Endothelial cell of umbilical vein (primary cell): ENCODE measurements at regions not wholly inside any gene's neighbourhood (a gene's known extent, or its start where the extent isn't known, plus 50 kb on each side); places are given as distances from the start of the nearest gene placed in this dataset.

Experiments
- BruUV-seq: library from RNA; stranded (reverse); fragments of 400-500 nt; replicated peaks from 2 replicates; lab custom pipeline; 2021; lab: Mats Ljungman, UMichigan
- CTCF ChIA-PET: fragments of 300-600, 350-600 bp; sonication (Branson Sonifier 250); formaldehyde crosslinking; loops from one replicate; lab custom pipeline; 2021; ENCODE audit warnings: antibody characterized with exemption, inconsistent platforms; lab: Charles Lee
- POLR2A ChIA-PET: fragments of 300-600, 350-600 bp; sonication (Branson Sonifier 250); formaldehyde crosslinking; loops from one replicate; lab custom pipeline; 2021; ENCODE audit warnings: antibody characterized with exemption, inconsistent platforms; lab: Charles Lee
- DNase-seq: peaks from one replicate; pipeline ENCODE4 v3.0.0-alpha.2; 2011; ENCODE audit warnings: low read depth, low spot score
- FAIRE-seq: peaks from 2 replicates; lab custom pipeline; 2011; peaks lifted over from hg19 to GRCh38; lab: Jason Lieb, UNC
- H2AFZ ChIP-seq: 2 replicates; pipeline ENCODE4 v1.6.0; 2012; ENCODE audit warnings: low read depth, low read length, control low read depth, inconsistent platforms
- H3K27ac ChIP-seq: 2 replicates; pipeline ENCODE4 v1.5.1; 2011; ENCODE audit warnings: low read depth, mild to moderate bottlenecking, control low read depth, low read length, moderate library complexity; ENCODE audit not compliant: insufficient read depth
- H3K27me3 ChIP-seq, 2 experiments: 2 replicates each; pipeline versions ENCODE4 v1.6.0 to v1.6.1; 2011; ENCODE audit warnings: low read length in 2 of 2, mixed read lengths in 1 of 2; ENCODE audit not compliant: control insufficient read depth in 2 of 2, insufficient read depth in 2 of 2
- H3K36me3 ChIP-seq, 2 experiments: 2 replicates in 1 of 2; 3 replicates in 1 of 2; pipeline ENCODE4 v1.5.1; 2011; ENCODE audit warnings: low read length in 2 of 2, mild to moderate bottlenecking in 1 of 2, moderate library complexity in 1 of 2; ENCODE audit not compliant: control insufficient read depth in 2 of 2, insufficient read depth in 2 of 2; ENCODE audit errors: extremely low read depth in 1 of 2
- H3K4me1 ChIP-seq: 3 replicates; pipeline ENCODE4 v1.5.1; 2011; ENCODE audit warnings: mild to moderate bottlenecking, low read length; ENCODE audit not compliant: control insufficient read depth, insufficient read depth; ENCODE audit errors: extremely low read depth
- H3K4me2 ChIP-seq: 2 replicates; pipeline ENCODE4 v1.6.1; 2011; ENCODE audit warnings: low read length, control low read depth, mixed read lengths; ENCODE audit not compliant: insufficient read depth
- H3K4me3 ChIP-seq, 3 experiments: fragments of 200-600 bp in 1 of 3; sonication (generic), shearing (Covaris generic) in 1 of 3; replicated peaks in 1 of 3; 2 replicates each; pipeline ENCODE4 v1.5.1; 2011 to 2016; ENCODE audit warnings: control low read depth in 3 of 3, low read length in 3 of 3, mild to moderate bottlenecking in 2 of 3, inconsistent platforms in 1 of 3, low read depth in 1 of 3, moderate library complexity in 1 of 3; ENCODE audit not compliant: insufficient read depth in 1 of 3
- H3K79me2 ChIP-seq: 2 replicates; pipeline ENCODE4 v1.6.0; 2012; ENCODE audit warnings: low read length, inconsistent platforms; ENCODE audit not compliant: control insufficient read depth, insufficient read depth
- H3K9ac ChIP-seq: replicated peaks from 2 replicates; pipeline ENCODE3; 2011; ENCODE audit warnings: low read length, control low read depth; ENCODE audit not compliant: insufficient read depth; ENCODE audit errors: extremely low read depth
- H3K9me1 ChIP-seq: replicated peaks from 3 replicates; pipeline ENCODE4 v1.6.0; 2011; ENCODE audit warnings: mild to moderate bottlenecking, low read length; ENCODE audit not compliant: control insufficient read depth, insufficient read depth; ENCODE audit errors: extremely low read depth
- H3K9me3 ChIP-seq: replicated peaks from 2 replicates; pipeline ENCODE4 v1.5.1; 2012; ENCODE audit warnings: low read length, inconsistent platforms; ENCODE audit not compliant: control insufficient read depth, insufficient read depth
- H4K20me1 ChIP-seq: replicated peaks from 2 replicates; pipeline ENCODE3; 2011; ENCODE audit warnings: mild to moderate bottlenecking, low read length; ENCODE audit not compliant: control insufficient read depth, insufficient read depth; ENCODE audit errors: extremely low read depth
- CTCF ChIP-seq, 2 donors: IDR thresholded peaks; 1 replicate in 1 of 2; 2 replicates in 1 of 2; pipeline ENCODE4 v1.5.1; 2011; ENCODE audit warnings: low read length in 2 of 2, mild to moderate bottlenecking in 2 of 2, moderate library complexity in 2 of 2, control low read depth in 1 of 2, inconsistent platforms in 1 of 2, low read depth in 1 of 2; ENCODE audit not compliant: insufficient read depth in 1 of 2; ENCODE audit errors: extremely low read depth in 1 of 2
- EZH2 ChIP-seq: IDR thresholded peaks from 2 replicates; pipeline ENCODE4 v1.6.1; 2012; ENCODE audit warnings: borderline replicate concordance, low read depth, mild to moderate bottlenecking, moderate library complexity, low read length, inconsistent platforms; ENCODE audit not compliant: severe bottlenecking
- FOS ChIP-seq: IDR thresholded peaks from 2 replicates; pipeline ENCODE4 v1.6.1; 2011; ENCODE audit warnings: mild to moderate bottlenecking, low read length, moderate library complexity, borderline replicate concordance; ENCODE audit not compliant: insufficient read depth
- GATA2 ChIP-seq: IDR thresholded peaks from 2 replicates; pipeline ENCODE4 v1.7.0; 2011; ENCODE audit warnings: low read depth, mild to moderate bottlenecking, moderate library complexity, mixed read lengths, low read length; ENCODE audit not compliant: insufficient read length, insufficient read depth
- JUN ChIP-seq: IDR thresholded peaks from 2 replicates; pipeline ENCODE4 v1.6.1; 2011; ENCODE audit warnings: borderline replicate concordance, low read depth; ENCODE audit not compliant: insufficient read length, insufficient read depth
- MAX ChIP-seq: IDR thresholded peaks from 2 replicates; pipeline ENCODE4 v1.6.1; 2011; ENCODE audit not compliant: insufficient read depth, insufficient read length
- MYC ChIP-seq: IDR thresholded peaks from one replicate; pipeline ENCODE4 v1.6.1; 2011; ENCODE audit warnings: mild to moderate bottlenecking, low read depth, low read length
- POLR2A ChIP-seq: IDR thresholded peaks from 2 replicates; pipeline ENCODE4 v1.6.1; 2012; ENCODE audit warnings: low read depth, mild to moderate bottlenecking, control low read depth, low read length
- POLR2AphosphoS5 ChIP-seq: IDR thresholded peaks from 2 replicates; pipeline ENCODE4 v1.6.1; 2012; ENCODE audit warnings: low read depth, mild to moderate bottlenecking, control low read depth, low read length, moderate library complexity; ENCODE audit not compliant: insufficient read depth
- dilution Hi-C: fragments of 300-500 bp; cut with MboI; formaldehyde crosslinking; loops from one replicate; pipeline ENCODE4 v1.15.0; 2019; ENCODE audit warnings: low sequenced_read_pairs; ENCODE audit not compliant: extremely low pct_ligation_motif_present
- intact Hi-C: fragments of 100-400 bp; cut with micrococcal nuclease; formaldehyde crosslinking; loops from one replicate; pipeline ENCODE4 v1.10.0; 2022

- no peaks in the 10 kb centered on the region for H3K36me3 ChIP-seq
- BruUV-seq: no TSS peak
- dilution Hi-C loops (no loop called here), intact Hi-C loops (loop anchor here (1.0 to 2.0 kb wide), 2 partner anchors 24 to 95 kb away; no protein-coding TSS in a partner anchor)
- no peaks in the 10 kb centered on the region for H3K9me3 ChIP-seq
- FAIRE-seq (peak; percentile 82), DNase-seq (peak; percentile 77)
- peaks cover 2% of the 10 kb centered on the region for H3K9me1 ChIP-seq
- no peak overlapping the region for H3K27ac ChIP-seq
- H3K79me2 ChIP-seq: no peaks in the 10 kb centered on the region
- ChIA-PET CTCF (no interaction called here), POLR2A (no interaction called here)
- H3K4me2 ChIP-seq: no peak overlapping the region
- H3K4me3 ChIP-seq: no peak overlapping the region
- TF ChIP-seq FOS: peak; percentile 18
- no peak for TF ChIP-seq POLR2A
- TF ChIP-seq JUN: peak; percentile 63
- TF ChIP-seq CTCF (IDR thresholded peaks at IDR 0.05; ENCODE audit: extremely low read depth in 1 of 2, insufficient read depth in 1 of 2, low read depth in 1 of 2, low read length in 2 of 2): no peak
- H3K9ac ChIP-seq: no peak overlapping the region
- H3K4me1 ChIP-seq: peaks cover 14% of the 10 kb centered on the region
- no peak overlapping the region for H2AFZ ChIP-seq
- no peaks in the 10 kb centered on the region for H3K27me3 ChIP-seq
- H4K20me1 ChIP-seq: no peaks in the 10 kb centered on the region
Observed at GRCh38 chr13:106401081-106401480, 134.4 kb downstream of the EFNB2 start.

- TF ChIP-seq POLR2A: no peak
- no peak for TF ChIP-seq CTCF (IDR thresholded peaks at IDR 0.05; ENCODE audit: extremely low read depth in 1 of 2, insufficient read depth in 1 of 2, low read depth in 1 of 2, low read length in 2 of 2)
- no peak for TF ChIP-seq JUN
- TF ChIP-seq POLR2AphosphoS5: no peak
- no peak for TF ChIP-seq MAX
- TF ChIP-seq EZH2: no peak
- TF ChIP-seq MYC: no peak
- TF ChIP-seq GATA2: no peak
- no peak for TF ChIP-seq FOS
- H3K4me2 ChIP-seq: no peak overlapping the region
- H3K27ac ChIP-seq: peak overlapping the region; percentile 8
- peaks cover 14% of the 10 kb centered on the region for H3K4me1 ChIP-seq
- DNase-seq: no peak
- no peaks in the 10 kb centered on the region for H3K9me3 ChIP-seq
- H3K9me1 ChIP-seq: peaks cover 2% of the 10 kb centered on the region
- FAIRE-seq: peak; percentile 42
- no TSS peak for BruUV-seq
- no peaks in the 10 kb centered on the region for H3K27me3 ChIP-seq
- no peaks in the 10 kb centered on the region for H3K79me2 ChIP-seq
- peak overlapping the region; percentile 23 for H2AFZ ChIP-seq
- dilution Hi-C loops: no loop called here
- intact Hi-C loops: loop anchor here (2.0 kb wide), 1 partner anchor 23 kb away; no protein-coding TSS in a partner anchor
- CTCF ChIA-PET: interaction anchor here (1.1 kb wide), 1 partner anchor 8 kb away, joined by 3 read pairs; no protein-coding TSS in a partner anchor
- no peaks in the 10 kb centered on the region for H3K36me3 ChIP-seq
- no peak overlapping the region for H3K9ac ChIP-seq
- H4K20me1 ChIP-seq: no peaks in the 10 kb centered on the region
- no peak overlapping the region for H3K4me3 ChIP-seq
- POLR2A ChIA-PET: no interaction called here
Observed at GRCh38 chr13:106400289-106400688, 135.2 kb downstream of the EFNB2 start.
